HG02642 (cell line): ENCODE measurements at regions not wholly inside any gene's neighbourhood (a gene's known extent, or its start where the extent isn't known, plus 50 kb on each side); places are given as distances from the start of the nearest gene placed in this dataset.
"Not testable (repeated sequence)": the region's sequence is repeated elsewhere in the genome, so short reads cannot be mapped to it uniquely, and the experiment has no call there.

Experiments used
- ATAC-seq: cut with Tn5 transposase; IDR thresholded peaks from one replicate; pipeline ENCODE4 v1.9.1; 2021; ENCODE audit warnings: mild to moderate bottlenecking; ENCODE audit not compliant: unreplicated experiment, poor library complexity

DNA sequence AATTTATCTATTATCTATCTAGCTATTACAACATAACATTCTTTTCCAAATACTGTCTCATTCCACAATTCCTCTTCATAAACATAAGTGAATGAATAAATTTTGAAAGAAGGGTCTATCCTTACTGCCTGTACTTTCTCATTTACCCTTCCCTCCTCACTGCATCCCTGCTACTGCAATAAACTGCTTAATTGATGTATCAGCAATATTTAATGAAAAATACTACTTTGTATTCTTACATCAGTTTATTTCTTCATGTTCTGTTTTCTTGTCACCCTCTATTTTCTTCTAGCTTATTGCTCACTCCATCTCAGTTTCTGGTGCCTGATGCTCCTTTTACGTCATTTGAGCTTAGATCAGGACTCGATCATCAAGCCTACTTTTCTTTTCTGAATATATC lies 695.7 kb upstream of the ATXN7L3B start:
- ATAC-seq, result no peak

DNA sequence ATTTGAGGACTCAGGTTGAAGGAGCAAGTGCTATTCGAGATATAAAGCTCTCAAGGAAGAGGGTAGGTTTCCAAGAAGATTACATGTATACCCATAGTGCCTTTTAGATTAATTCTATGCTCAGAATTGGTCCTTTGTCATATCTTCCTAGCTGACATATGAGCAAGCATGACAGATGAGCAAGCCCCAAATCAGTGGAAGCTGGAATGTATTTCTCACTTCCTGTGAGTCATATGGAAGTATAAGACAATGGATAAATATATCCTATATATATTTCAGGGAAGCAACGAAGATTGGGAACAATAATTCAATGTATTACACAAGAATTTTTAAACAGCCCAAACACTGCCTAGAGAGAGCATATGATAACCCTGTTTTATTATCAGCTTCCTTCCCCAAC lies 674.1 kb upstream of the ATXN7L3B start:
- ATAC-seq, result no peak

GRCh38 chr12:73867147-73867546 lies 670.5 kb upstream of the ATXN7L3B start:
- ATAC-seq, result no peak

- ATAC-seq, result not testable (repeated sequence)
Observed at GRCh38 chr12:73877291-73877690, 660.3 kb upstream of the ATXN7L3B start.

DNA sequence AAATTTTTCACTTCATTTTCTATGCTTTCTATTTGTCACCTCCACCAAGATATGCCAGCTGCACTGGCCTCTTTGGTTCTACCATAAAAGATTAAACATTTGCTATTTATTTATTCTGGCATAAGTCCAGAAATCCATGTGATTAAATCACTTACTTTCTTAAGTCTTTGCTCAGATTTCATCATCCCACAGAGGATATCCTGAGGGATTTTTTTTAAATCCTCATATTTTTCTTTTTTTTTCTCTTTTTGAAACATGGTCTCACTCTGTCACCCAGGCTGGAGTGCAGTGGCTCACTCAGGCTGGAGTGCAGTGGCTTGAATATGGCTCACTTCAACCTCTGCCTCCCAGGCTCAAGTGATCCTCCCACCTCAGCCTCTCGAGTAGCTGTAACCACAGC lies 645.4 kb upstream of the ATXN7L3B start:
- ATAC-seq, result no peak

DNA sequence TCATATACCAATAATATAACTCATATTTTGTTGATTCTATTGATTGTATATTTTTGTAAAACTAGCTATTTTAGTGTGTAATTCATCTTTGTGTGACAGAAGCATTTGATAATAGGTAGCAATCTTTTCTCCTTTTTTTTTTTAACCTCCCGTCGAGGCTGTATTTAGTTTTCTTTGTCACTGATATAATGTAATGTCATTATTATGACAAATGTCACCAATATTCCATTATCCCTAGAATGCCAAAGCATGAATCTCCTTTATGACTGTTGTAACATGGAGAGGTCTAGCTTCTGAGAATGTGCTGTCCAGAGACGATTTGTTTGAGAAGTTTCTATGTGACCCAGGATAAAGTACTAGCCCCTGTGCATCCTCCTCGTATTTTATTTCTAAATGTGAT lies 639.0 kb upstream of the ATXN7L3B start:
- no peak for ATAC-seq

GRCh38 chr12:73902260-73902659 lies 635.4 kb upstream of the ATXN7L3B start:
- no peak for ATAC-seq

DNA sequence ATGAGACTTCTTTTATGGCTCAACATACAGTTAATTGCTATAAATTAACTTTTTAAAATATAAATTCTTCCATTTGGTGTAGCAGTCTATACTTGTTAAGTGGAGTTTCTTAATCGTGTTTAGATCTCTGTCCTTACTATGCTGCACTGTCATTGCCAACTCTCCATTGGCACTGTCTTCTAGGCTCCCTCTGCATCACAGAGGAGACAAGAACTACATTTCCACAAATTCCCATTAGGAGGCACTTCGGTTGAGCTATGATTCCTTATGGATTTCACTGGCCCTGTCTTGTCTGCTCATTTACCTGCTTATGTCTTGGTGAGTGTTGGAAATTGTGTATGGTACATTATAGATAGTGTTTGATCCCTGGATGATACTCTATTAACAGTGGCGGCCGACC lies 630.9 kb upstream of the ATXN7L3B start:
- no peak for ATAC-seq

DNA sequence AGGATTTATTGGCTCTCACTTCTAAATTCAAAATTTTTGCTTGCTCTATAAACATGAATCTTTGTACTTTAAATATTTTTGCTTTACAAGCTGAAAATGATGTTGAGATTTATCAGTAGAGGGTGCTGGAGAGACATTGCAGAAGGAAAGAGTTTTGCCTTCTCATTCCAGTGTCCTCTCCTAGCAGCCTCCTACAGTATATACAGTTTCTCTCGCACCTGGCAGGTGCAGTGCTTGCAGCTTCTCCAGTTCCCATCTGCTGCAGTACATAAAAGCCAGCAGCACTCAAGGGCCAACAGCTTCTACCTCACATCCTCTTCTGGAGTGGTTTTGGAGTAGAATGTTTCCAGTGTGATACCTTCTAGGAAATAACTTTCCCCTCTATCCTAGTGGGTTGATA lies 601.8 kb upstream of the ATXN7L3B start:
- ATAC-seq, result no peak

GRCh38 chr12:73947326-73948026 lies 590.2 kb upstream of the ATXN7L3B start:
- ATAC-seq, result no peak

- ATAC-seq, result no peak
Observed at GRCh38 chr12:73950507-73950906, 587.1 kb upstream of the ATXN7L3B start.

- no peak for ATAC-seq
Observed at GRCh38 chr12:73951956-73952703, 585.5 kb upstream of the ATXN7L3B start.

GRCh38 chr12:73964641-73965040 lies 573.0 kb upstream of the ATXN7L3B start:
- no peak for ATAC-seq

DNA sequence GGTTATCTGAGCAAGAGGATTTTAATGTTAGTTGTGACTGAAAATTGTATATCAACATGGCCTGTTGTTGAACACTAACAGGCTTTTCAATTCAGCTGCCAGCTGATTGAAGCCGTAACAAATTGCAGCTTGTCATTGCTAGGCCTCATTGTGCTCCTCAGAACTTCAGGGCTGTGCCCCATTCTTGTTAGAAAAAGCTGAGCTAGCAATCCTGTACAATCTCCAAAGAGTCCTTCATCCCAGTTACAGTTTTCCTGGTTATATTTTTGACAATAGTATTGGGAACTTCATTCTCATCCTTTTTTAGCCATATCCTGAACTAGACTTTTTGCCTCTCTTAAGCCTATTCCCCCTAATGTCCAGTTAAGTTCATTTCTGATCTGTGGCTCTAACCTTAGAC lies 564.1 kb upstream of the ATXN7L3B start:
- ATAC-seq, result no peak

DNA sequence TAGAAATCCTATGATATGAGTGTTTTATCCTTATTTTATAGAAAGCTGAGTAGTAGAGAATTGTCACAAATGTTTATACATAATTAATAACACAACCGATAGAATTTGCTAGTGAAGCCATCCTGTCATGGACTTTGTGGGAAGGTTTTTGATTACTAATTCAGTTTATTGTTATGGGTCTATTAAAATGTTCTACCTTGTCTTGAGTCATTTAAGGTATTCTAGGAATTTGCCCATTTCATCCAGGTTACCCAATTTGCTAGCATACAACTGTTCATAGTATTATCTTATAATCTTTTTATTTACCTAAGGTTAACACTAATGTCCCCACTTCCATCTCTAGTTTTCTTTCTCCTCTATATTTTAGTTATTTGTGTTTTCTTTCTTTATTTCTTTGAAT lies 553.1 kb upstream of the ATXN7L3B start:
- ATAC-seq, result no peak

GRCh38 chr12:73991138-73991537 lies 546.5 kb upstream of the ATXN7L3B start:
- ATAC-seq, result no peak

DNA sequence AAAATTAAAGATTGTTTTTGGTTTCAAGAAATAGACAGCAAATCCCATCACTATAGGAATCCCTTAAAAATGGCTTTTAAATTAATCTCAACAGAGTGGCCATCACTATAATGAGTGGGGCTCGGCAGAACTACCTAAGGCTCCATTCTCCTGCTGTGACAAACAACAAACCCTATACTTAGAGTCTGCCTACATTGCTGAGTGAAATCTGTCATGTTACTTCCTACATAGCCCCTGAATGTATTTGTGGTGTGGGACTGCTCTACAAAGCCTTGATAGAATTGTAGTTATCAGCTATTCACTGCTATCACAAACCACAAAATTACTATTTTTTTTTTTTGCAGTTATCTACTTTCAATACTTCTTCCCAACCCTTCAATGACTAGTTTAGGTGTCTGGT lies 538.7 kb upstream of the ATXN7L3B start:
- ATAC-seq, result no peak

GRCh38 chr12:74015118-74015517 lies 522.5 kb upstream of the ATXN7L3B start:
- ATAC-seq, result no peak

GRCh38 chr12:74016324-74016723 lies 521.3 kb upstream of the ATXN7L3B start:
- not testable (repeated sequence) for ATAC-seq

- ATAC-seq, result no peak
Observed at GRCh38 chr12:74018849-74019248, 518.8 kb upstream of the ATXN7L3B start.

DNA sequence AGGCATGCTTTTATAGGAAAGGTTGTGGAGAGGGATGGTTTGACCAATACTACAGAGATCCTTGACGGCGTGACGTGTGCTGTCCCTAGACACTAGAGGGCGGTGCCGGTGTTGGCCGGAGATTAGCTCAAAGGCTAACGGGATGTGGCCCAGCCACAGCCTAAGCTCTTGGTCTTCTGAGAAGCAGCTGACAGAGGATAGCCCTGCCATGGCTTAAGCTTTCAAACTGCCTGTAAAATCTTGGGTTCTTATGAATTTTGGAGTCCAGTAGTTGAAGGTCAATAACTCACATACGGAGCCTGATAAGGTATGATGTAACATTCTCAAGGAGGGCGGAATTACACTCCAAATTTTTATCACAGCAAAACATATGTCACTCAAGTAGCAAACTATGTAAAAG lies 515.7 kb upstream of the ATXN7L3B start:
- peak; percentile 100 for ATAC-seq

DNA sequence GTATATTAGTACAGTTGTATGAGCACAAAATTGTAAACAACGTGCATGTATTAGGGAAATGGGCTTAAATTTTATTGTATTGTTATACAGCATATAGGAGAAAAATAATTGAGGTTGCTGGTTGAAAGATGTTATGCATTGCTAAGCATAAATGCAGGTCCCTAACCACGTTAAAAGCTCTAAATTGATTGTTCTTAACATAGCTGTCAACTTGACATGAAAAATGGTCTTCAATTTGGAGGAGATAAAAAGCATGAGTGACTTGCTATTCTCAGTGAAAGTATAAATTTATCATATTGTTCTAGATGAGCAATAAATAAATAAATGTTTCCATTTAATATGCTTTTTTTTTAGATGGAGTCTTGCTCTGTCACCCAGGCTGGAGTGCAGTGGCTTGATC lies 506.6 kb upstream of the ATXN7L3B start:
- ATAC-seq, result no peak
